ENCODE measurements at regions not wholly inside any gene's neighbourhood (a gene's known extent, or its start where the extent isn't known, plus 50 kb on each side); places are given as distances from the start of the nearest gene placed in this dataset.

DNA sequence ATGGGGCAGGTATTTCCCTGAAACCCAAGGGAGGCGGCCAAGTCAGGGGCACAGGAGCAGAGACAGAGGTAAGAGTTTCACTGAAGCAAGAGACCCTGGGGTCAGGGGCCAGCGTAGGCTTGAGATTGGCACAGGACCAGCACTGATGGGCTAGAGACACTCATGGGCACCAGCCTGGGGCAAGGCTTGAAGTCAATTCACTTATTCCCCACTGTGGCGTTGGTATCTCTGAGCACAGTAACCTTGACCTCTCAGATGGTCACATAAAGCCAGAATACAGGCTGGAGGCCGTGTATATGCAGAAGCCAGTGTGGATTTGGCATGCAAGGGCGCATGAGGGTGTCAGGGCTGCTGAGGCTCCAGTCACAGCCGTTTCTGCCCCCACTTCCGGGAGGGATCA, 173.5 kb upstream of the GPR12 start:
- TF ChIP-seq, protein P1, sequence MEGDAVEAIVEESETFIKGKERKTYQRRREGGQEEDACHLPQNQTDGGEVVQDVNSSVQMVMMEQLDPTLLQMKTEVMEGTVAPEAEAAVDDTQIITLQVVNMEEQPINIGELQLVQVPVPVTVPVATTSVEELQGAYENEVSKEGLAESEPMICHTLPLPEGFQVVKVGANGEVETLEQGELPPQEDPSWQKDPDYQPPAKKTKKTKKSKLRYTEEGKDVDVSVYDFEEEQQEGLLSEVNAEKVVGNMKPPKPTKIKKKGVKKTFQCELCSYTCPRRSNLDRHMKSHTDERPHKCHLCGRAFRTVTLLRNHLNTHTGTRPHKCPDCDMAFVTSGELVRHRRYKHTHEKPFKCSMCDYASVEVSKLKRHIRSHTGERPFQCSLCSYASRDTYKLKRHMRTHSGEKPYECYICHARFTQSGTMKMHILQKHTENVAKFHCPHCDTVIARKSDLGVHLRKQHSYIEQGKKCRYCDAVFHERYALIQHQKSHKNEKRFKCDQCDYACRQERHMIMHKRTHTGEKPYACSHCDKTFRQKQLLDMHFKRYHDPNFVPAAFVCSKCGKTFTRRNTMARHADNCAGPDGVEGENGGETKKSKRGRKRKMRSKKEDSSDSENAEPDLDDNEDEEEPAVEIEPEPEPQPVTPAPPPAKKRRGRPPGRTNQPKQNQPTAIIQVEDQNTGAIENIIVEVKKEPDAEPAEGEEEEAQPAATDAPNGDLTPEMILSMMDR (IDR thresholded peaks at IDR 0.05; ENCODE audit: control insufficient read depth, extremely low read depth, insufficient read depth) = no peak
- DNase-seq (ENCODE audit: low read depth) = no peak
- no peak overlapping the region for H3K4me3 ChIP-seq (ENCODE audit: low read depth, low read length)

DNA sequence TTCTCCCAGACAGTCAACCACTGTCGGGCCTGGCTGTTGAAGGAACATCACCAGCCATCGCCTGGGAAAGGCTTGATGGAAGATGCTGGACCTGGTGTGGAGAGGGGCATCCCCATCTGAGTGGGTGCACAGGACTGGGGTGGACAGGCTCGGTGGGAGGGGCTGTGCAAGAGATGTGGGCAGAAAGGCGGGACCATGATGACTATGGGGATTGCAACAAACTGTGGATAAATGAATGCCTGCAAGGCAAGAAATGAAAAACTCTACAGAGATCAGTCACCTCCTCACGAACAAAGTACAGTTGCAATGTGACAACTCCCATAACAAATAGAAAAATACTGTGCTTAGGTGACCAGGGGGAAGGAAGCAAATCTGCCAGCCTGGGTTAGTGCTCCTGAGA, 171.9 kb upstream of the GPR12 start:
- TF ChIP-seq, protein P1 (IDR thresholded peaks at IDR 0.05; ENCODE audit: control insufficient read depth, extremely low read depth, insufficient read depth) = no peak
- no peak for DNase-seq (ENCODE audit: low read depth)

DNA sequence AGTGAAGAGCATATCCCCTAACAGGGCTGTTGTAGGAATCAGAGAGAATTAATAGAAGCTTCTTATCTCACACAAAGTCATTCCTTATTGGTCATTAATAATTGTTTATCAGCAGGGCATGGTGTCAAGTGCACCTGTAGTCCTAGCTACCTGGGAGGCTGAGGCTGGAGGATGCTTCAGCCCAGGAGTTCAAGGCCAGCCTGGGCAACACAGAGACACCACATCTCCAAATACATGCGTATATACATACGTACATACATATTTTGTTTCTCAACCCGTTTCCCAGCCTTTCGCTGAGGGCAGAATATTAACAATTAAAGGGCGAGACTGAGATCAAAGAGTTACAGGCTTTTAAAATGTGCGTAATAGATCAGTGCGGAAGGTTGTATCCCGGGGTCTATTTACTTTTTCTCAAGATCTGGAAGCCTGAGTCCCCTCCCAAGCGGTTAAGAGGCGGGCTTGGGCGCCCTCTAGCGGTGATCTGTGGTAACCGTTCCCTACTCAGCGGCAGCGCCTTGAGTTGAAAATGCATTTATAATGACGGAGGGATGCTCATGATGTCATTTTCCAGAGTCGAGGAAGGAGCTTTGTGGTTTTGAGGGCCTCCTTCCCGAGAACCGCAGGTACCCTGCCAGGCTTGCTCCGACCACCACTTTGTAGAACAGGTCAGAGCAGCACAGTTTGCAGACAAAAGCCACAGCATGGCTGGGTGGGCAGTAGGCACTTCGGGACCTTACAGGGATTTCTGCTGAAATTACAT, 169.6 kb upstream of the GPR12 start:
- no peak for DNase-seq (ENCODE audit: low read depth)
- TF ChIP-seq, protein P1 (IDR thresholded peaks at IDR 0.05; ENCODE audit: control insufficient read depth, extremely low read depth, insufficient read depth) = peak; percentile 78
- no peak overlapping the region for H3K4me3 ChIP-seq (ENCODE audit: low read depth, low read length)

More for the DNA sequence above, 171.9 kb upstream of the GPR12 start:
- H3K4me3 ChIP-seq (ENCODE audit: low read depth, low read length) = no peak overlapping the region

DNA sequence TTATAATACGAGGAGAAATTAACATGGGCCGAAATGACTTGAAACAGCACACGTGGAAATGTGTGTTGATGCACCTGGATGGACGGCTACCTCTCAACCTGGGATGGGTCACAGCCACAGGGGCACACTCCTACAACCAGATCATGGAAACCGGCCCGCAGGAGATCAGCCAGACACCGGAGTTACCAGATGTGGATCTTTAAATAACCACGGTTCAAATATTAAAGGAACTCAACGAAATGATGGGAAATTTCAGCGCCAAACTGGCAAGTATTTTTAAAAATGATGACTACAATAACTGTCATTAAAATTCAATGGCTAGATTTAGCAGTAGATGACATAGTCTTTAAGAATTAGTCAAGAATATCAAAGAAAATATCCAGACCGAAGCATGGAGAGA, 166.9 kb upstream of the GPR12 start:
- TF ChIP-seq, protein P1 (IDR thresholded peaks at IDR 0.05; ENCODE audit: control insufficient read depth, extremely low read depth, insufficient read depth) = no peak
- no peak for DNase-seq (ENCODE audit: low read depth)
- no peak overlapping the region for H3K4me3 ChIP-seq (ENCODE audit: low read depth, low read length)

DNA sequence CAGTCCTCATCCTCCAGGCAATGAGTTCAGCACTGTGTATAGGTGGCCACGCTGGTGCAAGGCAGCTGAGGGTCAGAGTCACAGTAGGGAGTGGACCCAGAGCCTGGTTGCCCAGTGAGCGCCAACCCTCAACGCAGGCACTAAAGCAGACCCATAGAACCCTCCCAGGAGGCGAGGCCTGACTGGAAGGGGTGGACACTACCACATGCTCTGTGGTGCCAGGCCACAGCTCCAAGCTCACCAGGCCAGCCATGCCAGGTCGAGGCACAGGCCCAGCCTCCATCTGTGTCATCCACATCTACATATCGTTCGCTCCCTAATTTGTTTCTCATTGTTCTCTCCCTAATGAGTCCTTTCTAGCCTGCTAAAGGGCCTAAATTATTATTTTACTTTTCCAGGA, 165.8 kb upstream of the GPR12 start:
- DNase-seq (ENCODE audit: low read depth) = no peak
- no peak overlapping the region for H3K4me3 ChIP-seq (ENCODE audit: low read depth, low read length)
- TF ChIP-seq, protein P1 (IDR thresholded peaks at IDR 0.05; ENCODE audit: control insufficient read depth, extremely low read depth, insufficient read depth) = no peak

DNA sequence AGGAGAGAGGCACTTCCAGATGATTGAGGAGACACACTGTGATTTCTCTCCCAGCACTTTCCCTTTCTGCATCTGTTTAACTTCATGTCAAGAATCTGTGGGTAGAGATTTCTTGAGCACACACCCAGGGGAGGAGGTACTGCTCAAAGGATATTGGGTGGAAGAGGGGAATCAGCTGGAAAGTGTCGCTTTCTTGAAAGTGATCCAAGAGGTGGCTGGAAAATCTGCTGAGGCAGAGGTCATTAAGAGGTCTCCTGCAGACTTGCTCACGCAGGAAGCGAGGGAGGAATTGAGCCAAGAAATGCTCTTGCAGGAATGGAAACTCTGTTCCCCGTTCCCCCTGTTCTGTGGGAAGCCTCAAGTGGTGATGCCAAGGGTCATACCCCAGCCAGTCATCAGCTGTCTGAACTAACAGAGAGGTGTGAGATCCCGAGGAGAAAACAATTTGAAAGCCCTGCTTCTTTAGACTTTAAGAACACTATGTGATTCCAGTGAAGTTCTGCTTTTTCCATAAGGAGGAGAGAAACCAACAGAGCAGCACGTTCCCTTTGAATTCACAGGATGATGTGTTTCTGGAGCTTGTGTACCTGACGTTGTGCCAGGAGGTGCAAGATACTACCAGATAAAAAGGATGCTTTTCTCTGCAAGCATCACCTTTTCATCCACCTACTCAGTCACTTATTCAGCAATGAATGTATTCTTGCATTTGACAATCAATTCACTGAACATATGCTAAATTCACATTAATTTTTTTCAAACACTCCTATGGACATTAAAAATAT, 163.4 kb upstream of the GPR12 start:
- TF ChIP-seq, protein P1 (IDR thresholded peaks at IDR 0.05; ENCODE audit: control insufficient read depth, extremely low read depth, insufficient read depth) = no peak
- DNase-seq (ENCODE audit: low read depth) = no peak
- H3K4me3 ChIP-seq (ENCODE audit: low read depth, low read length) = no peak overlapping the region
